ENCODE measurements at regions not wholly inside any gene's neighbourhood (a gene's known extent, or its start where the extent isn't known, plus 50 kb on each side); places are given as distances from the start of the nearest gene placed in this dataset.

DNA sequence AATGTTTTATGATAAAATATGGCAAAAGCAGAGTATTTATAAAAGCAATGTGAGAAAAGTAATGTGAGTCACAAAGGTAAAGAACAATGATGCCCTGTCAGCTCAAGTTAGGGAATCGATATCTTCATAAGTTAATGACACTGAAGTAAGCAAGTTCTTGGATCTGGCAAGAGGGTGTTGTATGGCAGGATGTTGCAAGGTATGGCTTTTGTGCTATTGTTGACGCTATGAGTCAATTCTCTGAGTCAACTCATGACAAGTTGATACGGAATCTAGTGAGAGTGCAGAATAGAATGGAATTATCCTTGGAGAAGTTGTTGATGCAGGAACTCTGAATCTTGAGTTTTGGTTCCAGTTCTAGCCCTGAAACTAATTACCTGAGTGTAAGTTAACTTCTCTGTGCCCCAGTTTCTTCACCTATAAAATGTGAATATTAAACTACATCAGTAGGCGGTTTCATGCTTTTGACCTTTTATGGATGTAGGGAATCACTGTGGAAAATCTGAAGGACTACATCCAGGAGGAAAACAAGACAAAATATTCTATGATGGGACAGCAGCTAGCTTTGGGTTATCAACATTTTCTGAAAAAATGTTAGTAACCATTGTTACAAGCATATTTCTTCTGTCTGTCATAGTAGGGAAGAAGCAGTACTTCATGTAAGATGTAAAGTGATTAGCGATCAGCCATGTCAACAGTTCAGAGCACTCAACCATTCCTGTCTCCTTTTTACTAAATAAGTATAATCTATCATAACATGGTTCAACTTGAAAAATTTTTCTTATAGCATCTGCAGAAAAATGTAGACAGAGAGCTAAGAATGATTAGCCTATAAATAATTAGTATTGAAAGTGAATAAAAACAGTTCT is 96.9 kb downstream of the ATP6V1G3 start:
- TF ChIP-seq, protein P1, sequence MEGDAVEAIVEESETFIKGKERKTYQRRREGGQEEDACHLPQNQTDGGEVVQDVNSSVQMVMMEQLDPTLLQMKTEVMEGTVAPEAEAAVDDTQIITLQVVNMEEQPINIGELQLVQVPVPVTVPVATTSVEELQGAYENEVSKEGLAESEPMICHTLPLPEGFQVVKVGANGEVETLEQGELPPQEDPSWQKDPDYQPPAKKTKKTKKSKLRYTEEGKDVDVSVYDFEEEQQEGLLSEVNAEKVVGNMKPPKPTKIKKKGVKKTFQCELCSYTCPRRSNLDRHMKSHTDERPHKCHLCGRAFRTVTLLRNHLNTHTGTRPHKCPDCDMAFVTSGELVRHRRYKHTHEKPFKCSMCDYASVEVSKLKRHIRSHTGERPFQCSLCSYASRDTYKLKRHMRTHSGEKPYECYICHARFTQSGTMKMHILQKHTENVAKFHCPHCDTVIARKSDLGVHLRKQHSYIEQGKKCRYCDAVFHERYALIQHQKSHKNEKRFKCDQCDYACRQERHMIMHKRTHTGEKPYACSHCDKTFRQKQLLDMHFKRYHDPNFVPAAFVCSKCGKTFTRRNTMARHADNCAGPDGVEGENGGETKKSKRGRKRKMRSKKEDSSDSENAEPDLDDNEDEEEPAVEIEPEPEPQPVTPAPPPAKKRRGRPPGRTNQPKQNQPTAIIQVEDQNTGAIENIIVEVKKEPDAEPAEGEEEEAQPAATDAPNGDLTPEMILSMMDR (conservative IDR thresholded peaks at IDR 0.05): no peak
- TF ChIP-seq ZFX (IDR thresholded peaks at IDR 0.05): no peak

Data from C4-2B (cell line).